SK-N-SH (cell line): ENCODE measurements at regions not wholly inside any gene's neighbourhood (a gene's known extent, or its start where the extent isn't known, plus 50 kb on each side); places are given as distances from the start of the nearest gene placed in this dataset.

Experiments used
- CTCF ChIA-PET: fragments of 300-600, 350-600 bp; formaldehyde crosslinking; extraction: SDS; loops from one replicate; lab custom pipeline; 2021; lab: Yijun Ruan, JAX
- POLR2A ChIA-PET: fragments of 350-600 bp; sonication (Branson Sonifier 250); formaldehyde crosslinking; extraction: SDS; loops from one replicate; lab custom pipeline; 2020; ENCODE audit warnings: antibody characterized with exemption, inconsistent platforms; lab: Yijun Ruan, JAX
- DNase-seq: peaks from one replicate; pipeline ENCODE4 v3.0.0; 2012
- H2AFZ ChIP-seq: fragments of 200-600 bp; sonication (generic); 2 replicates; pipeline ENCODE4 v1.8.1; 2016; ENCODE audit warnings: antibody characterized with exemption, mild to moderate bottlenecking, low read depth
- H3F3A ChIP-seq: fragments of 200-600 bp; sonication (generic); replicated peaks from 2 replicates; pipeline ENCODE3; 2016; ENCODE audit warnings: antibody characterized with exemption, mild to moderate bottlenecking; ENCODE audit not compliant: insufficient read depth
- H3K27ac ChIP-seq, 2 experiments: fragments of 200-500 bp in 1 of 2; fragments of 200-600 bp in 1 of 2; sonication (Bioruptor generic) in 1 of 2; sonication (generic), shearing (Covaris generic) in 1 of 2; 2 replicates each; pipeline versions ENCODE4 v1.5.1 to v1.6.1; 2014 to 2016; ENCODE audit warnings: low read depth in 2 of 2, inconsistent platforms in 1 of 2, low read length in 1 of 2, mild to moderate bottlenecking in 1 of 2, mixed read lengths in 1 of 2
- H3K27me3 ChIP-seq: fragments of 200-600 bp; sonication (generic), shearing (Covaris generic); 2 replicates; pipeline ENCODE4 v1.6.1; 2016; ENCODE audit warnings: mixed run types; ENCODE audit not compliant: insufficient read depth
- H3K36me3 ChIP-seq, 2 experiments: fragments of 200-500 bp in 1 of 2; fragments of 200-600 bp in 1 of 2; sonication (Bioruptor generic) in 1 of 2; sonication (generic) in 1 of 2; replicated peaks in 1 of 2; 2 replicates each; pipeline versions ENCODE3 to v1.5.1; 2014 to 2016; ENCODE audit warnings: low read length in 1 of 2, mild to moderate bottlenecking in 1 of 2; ENCODE audit not compliant: insufficient read depth in 2 of 2, control insufficient read depth in 1 of 2
- H3K4me1 ChIP-seq, 2 experiments: fragments of 200-500 bp in 1 of 2; fragments of 200-600 bp in 1 of 2; sonication (Bioruptor generic) in 1 of 2; sonication (generic), shearing (Covaris generic) in 1 of 2; 2 replicates each; pipeline versions ENCODE4 v1.5.1 to v1.6.1; 2014 to 2016; ENCODE audit warnings: low read depth in 1 of 2, low read length in 1 of 2, mixed run types in 1 of 2; ENCODE audit not compliant: insufficient read depth in 2 of 2, control insufficient read depth in 1 of 2
- H3K4me2 ChIP-seq: fragments of 200-600 bp; sonication (generic), shearing (Covaris generic); 2 replicates; pipeline ENCODE4 v1.6.1; 2017; ENCODE audit warnings: mixed run types
- H3K4me3 ChIP-seq, 2 experiments: fragments of 200-500 bp in 1 of 2; fragments of 200-600 bp in 1 of 2; sonication (Bioruptor generic) in 1 of 2; sonication (generic), shearing (Covaris generic) in 1 of 2; 2 replicates each; pipeline versions ENCODE4 v1.5.1 to v1.8.1; 2014 to 2016; ENCODE audit warnings: low read depth in 2 of 2, inconsistent platforms in 1 of 2, low read length in 1 of 2, mild to moderate bottlenecking in 1 of 2, mixed read lengths in 1 of 2, moderate library complexity in 1 of 2
- H3K79me2 ChIP-seq: fragments of 200-600 bp; sonication (generic); 2 replicates; pipeline ENCODE4 v1.8.1; 2017; ENCODE audit warnings: mild to moderate bottlenecking; ENCODE audit not compliant: insufficient read depth
- H3K9ac ChIP-seq: fragments of 200-600 bp; sonication (generic); 2 replicates; pipeline ENCODE4 v1.6.1; 2017; ENCODE audit warnings: mixed run types
- H3K9me2 ChIP-seq: fragments of 200-600 bp; sonication (generic); 2 replicates; pipeline ENCODE4 v1.6.1; 2017; ENCODE audit warnings: mixed run types
- H3K9me3 ChIP-seq: fragments of 200-600 bp; sonication (generic); 2 replicates; pipeline ENCODE4 v1.6.1; 2017; ENCODE audit warnings: mixed run types, mild to moderate bottlenecking, moderate library complexity
- H4K20me1 ChIP-seq: fragments of 200-600 bp; sonication (generic); 2 replicates; pipeline ENCODE4 v1.6.1; 2017; ENCODE audit warnings: mild to moderate bottlenecking, mixed run types; ENCODE audit not compliant: insufficient read depth
- CHD2 ChIP-seq: fragments of 150-350 bp; IDR thresholded peaks from 2 replicates; pipeline ENCODE4 v1.6.1; 2018; ENCODE audit warnings: low read length; ENCODE audit not compliant: partially characterized antibody
- ELF1 ChIP-seq: IDR thresholded peaks from 2 replicates; pipeline ENCODE4 v1.4.0; 2012
- GATA2 ChIP-seq: sonication (generic); formaldehyde crosslinking; IDR thresholded peaks from 2 replicates; pipeline ENCODE4 v1.5.0; 2020; ENCODE audit warnings: mild to moderate bottlenecking, missing genetic modification reagents
- PBX3 ChIP-seq: IDR thresholded peaks from 2 replicates; pipeline ENCODE4; 2012
- POLR2AphosphoS5 ChIP-seq: IDR thresholded peaks from 2 replicates; pipeline ENCODE4 v1.6.1; 2012; ENCODE audit warnings: low read depth, low read length
- RAD21 ChIP-seq: IDR thresholded peaks from 2 replicates; pipeline ENCODE4 v1.6.1; 2012; ENCODE audit warnings: mild to moderate bottlenecking, low read length
- REST ChIP-seq: IDR thresholded peaks from 2 replicates; pipeline ENCODE4 v1.6.1; 2012; ENCODE audit warnings: mild to moderate bottlenecking, low read depth, low read length, moderate library complexity
- SMC3 ChIP-seq: IDR thresholded peaks from 2 replicates; pipeline ENCODE4 v1.6.1; 2012; ENCODE audit warnings: low read depth, low read length, improper control_type of control experiment
- TEAD4 ChIP-seq: IDR thresholded peaks from 2 replicates; pipeline ENCODE4 v1.4.0; 2012; ENCODE audit warnings: mild to moderate bottlenecking, borderline replicate concordance; ENCODE audit not compliant: insufficient read depth
- USF2 ChIP-seq: fragments of 150-350 bp; IDR thresholded peaks from 2 replicates; pipeline ENCODE4 v1.6.1; 2017; ENCODE audit warnings: antibody characterized with exemption, low read length, low read depth, borderline replicate concordance
- WGBS: methylation state at CpG from one replicate; pipeline ENCODE4 v1.1.6; 2017; ENCODE audit warnings: low lambda C conversion rate; 5-methylcytosine and 5-hydroxymethylcytosine counted together

GRCh38 chr3:193901007-193901406 is 234.9 kb upstream of the HES1 start (continued):
- TF ChIP-seq REST (no peak), SMC3 (no peak), GATA2 (CRISPR knock-in tag) (no peak), CHD2 (no peak), RAD21 (no peak)

- DNase-seq = no peak
- Histone ChIP-seq H3K4me2 (no peak overlapping the region), H3K79me2 (no peaks in the 10 kb centered on the region; the same call in 1 of the 2 replicates), H3K9ac (no peak overlapping the region), H4K20me1 (no peaks in the 10 kb centered on the region), H3K4me1 (peaks cover 3 to 15% of the 10 kb centered on the region in 2 experiments; a peak in 2 of 4 replicates), H3K27me3 (no peaks in the 10 kb centered on the region), H3K27ac (no peak overlapping the region), H2AFZ (no peak overlapping the region), H3K9me2 (no peaks in the 10 kb centered on the region), H3K4me3 (no peak overlapping the region), H3K9me3 (no peaks in the 10 kb centered on the region), H3K36me3 (no peaks in the 10 kb centered on the region), H3F3A (no peaks in the 10 kb centered on the region)
- WGBS = 54% methylated on average over 13 of the region's 14 CpGs
- ChIA-PET CTCF (interaction anchor here (0.7 to 2.4 kb wide), 6 partner anchors 14 to 413 kb away, joined by 3 to 9 read pairs (median 3); no protein-coding TSS in a partner anchor), POLR2A (no interaction called here)
- TF ChIP-seq PBX3 (no peak), POLR2AphosphoS5 (no peak), RAD21 (no peak), TEAD4 (no peak), USF2 (no peak), ELF1 (no peak)
These were observed 233.1 kb upstream of the HES1 start for GRCh38 chr3:193902607-193903511.
